SU-DHL-6 (cell line): ENCODE measurements at regions not wholly inside any gene's neighbourhood (a gene's known extent, or its start where the extent isn't known, plus 50 kb on each side); places are given as distances from the start of the nearest gene placed in this dataset.

ENCODE experiments used
- H2AFZ ChIP-seq: fragments of 200-600 bp; sonication (generic); 2 replicates; pipeline ENCODE4 v1.6.1; 2014; ENCODE audit warnings: low read depth, mild to moderate bottlenecking, moderate library complexity, mixed read lengths, antibody characterized with exemption, low read length; ENCODE audit not compliant: severe bottlenecking
- H3F3A ChIP-seq: fragments of 200-600 bp; shearing (Covaris generic); 2 replicates; pipeline ENCODE4 v1.6.0; 2016; ENCODE audit warnings: antibody characterized with exemption, mild to moderate bottlenecking; ENCODE audit not compliant: insufficient read depth
- H3K27ac ChIP-seq: fragments of 200-600 bp; sonication (generic); 2 replicates; pipeline ENCODE4 v1.5.1; 2016; ENCODE audit warnings: low read depth, mild to moderate bottlenecking, low read length, moderate library complexity, mixed read lengths
- H3K27me3 ChIP-seq: fragments of 200-600 bp; sonication (generic), shearing (Covaris generic); 2 replicates; pipeline ENCODE4 v1.6.0; 2014; ENCODE audit warnings: mild to moderate bottlenecking, low read length
- H3K36me3 ChIP-seq: fragments of 200-600 bp; sonication (generic); 2 replicates; pipeline ENCODE4 v1.6.1; 2014; ENCODE audit warnings: mild to moderate bottlenecking, low read length, mixed read lengths
- H3K4me2 ChIP-seq: fragments of 300-600, 200-600 bp; shearing (Covaris generic), sonication (generic); 2 replicates; pipeline ENCODE4 v1.6.0; 2014; ENCODE audit warnings: low read length, low read depth, mild to moderate bottlenecking; ENCODE audit not compliant: poor library complexity, severe bottlenecking
- H3K4me3 ChIP-seq: fragments of 200-600 bp; sonication (generic); 2 replicates; pipeline ENCODE4 v1.5.1; 2014; ENCODE audit warnings: antibody characterized with exemption, low read length, mild to moderate bottlenecking, mixed read lengths; ENCODE audit not compliant: insufficient read depth, poor library complexity, severe bottlenecking
- H3K79me2 ChIP-seq: fragments of 200-600 bp; sonication (generic); 2 replicates; pipeline ENCODE4 v1.6.1; 2014; ENCODE audit warnings: mild to moderate bottlenecking, low read length, moderate library complexity; ENCODE audit not compliant: insufficient read depth
- H3K9ac ChIP-seq: fragments of 200-600 bp; sonication (generic); 2 replicates; pipeline ENCODE4 v1.7.0; 2014; ENCODE audit warnings: mild to moderate bottlenecking, low read length
- H3K9me2 ChIP-seq: fragments of 200-600 bp; sonication (generic); replicated peaks from 2 replicates; pipeline ENCODE4 v1.6.1; 2014; ENCODE audit warnings: low read length; ENCODE audit not compliant: insufficient read depth
- H3K9me3 ChIP-seq: fragments of 200-600 bp; sonication (generic); 2 replicates; pipeline ENCODE4 v1.6.1; 2014; ENCODE audit warnings: low read length, mixed read lengths; ENCODE audit not compliant: insufficient read depth
- H4K20me1 ChIP-seq: fragments of 200-600 bp; sonication (generic); 2 replicates; pipeline ENCODE4 v1.6.1; 2014; ENCODE audit warnings: low read depth, mild to moderate bottlenecking, antibody characterized with exemption, low read length, moderate library complexity, mixed read lengths
- CTCF ChIP-seq: fragments of 200-600 bp; sonication (generic); IDR thresholded peaks from one replicate; pipeline ENCODE4 v1.5.1; 2017; ENCODE audit warnings: antibody characterized with exemption, mild to moderate bottlenecking, low read length, moderate library complexity; ENCODE audit not compliant: insufficient read depth, poor library complexity, severe bottlenecking
- EZH2phosphoT487 ChIP-seq: fragments of 200-600 bp; sonication (generic), shearing (Covaris generic); conservative IDR thresholded peaks from 2 replicates; pipeline ENCODE4 v1.6.1; 2018; ENCODE audit warnings: mild to moderate bottlenecking, antibody characterized with exemption, low read length, moderate library complexity, mixed read lengths

- H4K20me1 ChIP-seq = no peaks in the 10 kb centered on the region
- no peaks in the 10 kb centered on the region for H3K9me3 ChIP-seq
- H3K79me2 ChIP-seq = no peaks in the 10 kb centered on the region
- H3K4me3 ChIP-seq = no peak overlapping the region
- no peaks in the 10 kb centered on the region for H3K9me2 ChIP-seq
- TF ChIP-seq CTCF (no peak), EZH2phosphoT487 (no peak)
- H3K4me2 ChIP-seq = no peak overlapping the region
- no peaks in the 10 kb centered on the region for H3K36me3 ChIP-seq
- H3F3A ChIP-seq = no peaks in the 10 kb centered on the region
- H3K27me3 ChIP-seq = no peaks in the 10 kb centered on the region
- no peak overlapping the region for H3K27ac ChIP-seq
- H3K9ac ChIP-seq = no peak overlapping the region
- no peak overlapping the region for H2AFZ ChIP-seq
Observed at GRCh38 chr7:89966067-89966664, 188.1 kb upstream of the STEAP1 start.

- no peaks in the 10 kb centered on the region for H3F3A ChIP-seq
- H4K20me1 ChIP-seq = no peaks in the 10 kb centered on the region
- no peak overlapping the region for H3K9ac ChIP-seq
- H3K27ac ChIP-seq = no peak overlapping the region
- H3K9me3 ChIP-seq = no peaks in the 10 kb centered on the region
- H3K4me3 ChIP-seq = no peak overlapping the region
- no peaks in the 10 kb centered on the region for H3K27me3 ChIP-seq
- TF ChIP-seq CTCF = no peak
- TF ChIP-seq EZH2phosphoT487 = no peak
- no peaks in the 10 kb centered on the region for H3K79me2 ChIP-seq
- H3K36me3 ChIP-seq = no peaks in the 10 kb centered on the region
- no peaks in the 10 kb centered on the region for H3K9me2 ChIP-seq
- no peak overlapping the region for H3K4me2 ChIP-seq
- no peak overlapping the region for H2AFZ ChIP-seq
Observed at GRCh38 chr7:89975577-89975976, 178.7 kb upstream of the STEAP1 start.

- H3K4me3 ChIP-seq = no peak overlapping the region
- no peaks in the 10 kb centered on the region for H3K27me3 ChIP-seq
- H3F3A ChIP-seq = no peaks in the 10 kb centered on the region
- H3K36me3 ChIP-seq = no peaks in the 10 kb centered on the region
- no peaks in the 10 kb centered on the region for H3K79me2 ChIP-seq
- no peak overlapping the region for H3K4me2 ChIP-seq
- no peak overlapping the region for H2AFZ ChIP-seq
- no peaks in the 10 kb centered on the region for H3K9me2 ChIP-seq
- no peaks in the 10 kb centered on the region for H3K9me3 ChIP-seq
- H4K20me1 ChIP-seq = no peaks in the 10 kb centered on the region
- TF ChIP-seq CTCF (no peak), EZH2phosphoT487 (no peak)
- H3K27ac ChIP-seq = no peak overlapping the region
- H3K9ac ChIP-seq = no peak overlapping the region
Observed at GRCh38 chr7:89987665-89988064, 166.6 kb upstream of the STEAP1 start.
